Prostate gland (tissue), 2 donors: ENCODE measurements at regions not wholly inside any gene's neighbourhood (a gene's known extent, or its start where the extent isn't known, plus 50 kb on each side); places are given as distances from the start of the nearest gene placed in this dataset.

Experiments
- POLR2A ChIP-seq: fragments of 450-650 bp; IDR thresholded peaks from one replicate; pipeline ENCODE4 v1.6.1; 2016; ENCODE audit warnings: antibody characterized with exemption, mild to moderate bottlenecking
- POLR2AphosphoS5 ChIP-seq: sonication (generic); formaldehyde crosslinking; IDR thresholded peaks from one replicate; pipeline ENCODE4 v1.6.1; 2017; ENCODE audit warnings: antibody characterized with exemption
- TF ChIP-seq, protein P1 (sequence below), 4 experiments: fragments of 200-600 bp in 2 of 4; fragments of 450-650 bp in 2 of 4; sonication (generic) in 2 of 4; IDR thresholded peaks; 1 replicate in 3 of 4; 2 replicates in 1 of 4; pipeline ENCODE4 v1.5.1; 2016 to 2019; ENCODE audit warnings: antibody characterized with exemption in 4 of 4, mild to moderate bottlenecking in 2 of 4, moderate library complexity in 2 of 4

DNA sequence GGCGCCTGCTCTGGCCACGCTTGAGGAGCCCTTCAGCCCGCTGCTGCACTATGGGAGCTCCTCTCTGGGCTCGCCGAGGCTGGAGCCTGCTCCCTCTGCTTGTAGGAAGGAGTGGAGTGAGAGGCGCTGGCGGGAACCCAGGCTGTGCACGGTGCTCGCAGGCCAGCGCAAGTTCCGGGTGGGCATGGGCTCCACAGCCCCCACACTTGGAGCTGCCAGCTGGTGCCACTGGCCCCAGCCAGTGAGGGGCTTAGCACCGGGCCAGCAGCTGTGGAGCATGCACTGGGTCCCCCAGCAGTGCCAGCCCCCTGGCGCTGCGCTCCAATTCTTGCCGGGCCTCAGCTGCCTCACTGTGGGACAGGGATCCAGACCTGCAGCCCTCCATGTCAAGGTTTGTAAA lies 122.1 kb upstream of the CD180 start:
- TF ChIP-seq, protein P1, sequence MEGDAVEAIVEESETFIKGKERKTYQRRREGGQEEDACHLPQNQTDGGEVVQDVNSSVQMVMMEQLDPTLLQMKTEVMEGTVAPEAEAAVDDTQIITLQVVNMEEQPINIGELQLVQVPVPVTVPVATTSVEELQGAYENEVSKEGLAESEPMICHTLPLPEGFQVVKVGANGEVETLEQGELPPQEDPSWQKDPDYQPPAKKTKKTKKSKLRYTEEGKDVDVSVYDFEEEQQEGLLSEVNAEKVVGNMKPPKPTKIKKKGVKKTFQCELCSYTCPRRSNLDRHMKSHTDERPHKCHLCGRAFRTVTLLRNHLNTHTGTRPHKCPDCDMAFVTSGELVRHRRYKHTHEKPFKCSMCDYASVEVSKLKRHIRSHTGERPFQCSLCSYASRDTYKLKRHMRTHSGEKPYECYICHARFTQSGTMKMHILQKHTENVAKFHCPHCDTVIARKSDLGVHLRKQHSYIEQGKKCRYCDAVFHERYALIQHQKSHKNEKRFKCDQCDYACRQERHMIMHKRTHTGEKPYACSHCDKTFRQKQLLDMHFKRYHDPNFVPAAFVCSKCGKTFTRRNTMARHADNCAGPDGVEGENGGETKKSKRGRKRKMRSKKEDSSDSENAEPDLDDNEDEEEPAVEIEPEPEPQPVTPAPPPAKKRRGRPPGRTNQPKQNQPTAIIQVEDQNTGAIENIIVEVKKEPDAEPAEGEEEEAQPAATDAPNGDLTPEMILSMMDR (IDR thresholded peaks at IDR 0.05), result no peak
- TF ChIP-seq POLR2A (no peak), POLR2AphosphoS5 (no peak)
